GM23338 (cell line): ENCODE measurements at regions not wholly inside any gene's neighbourhood (a gene's known extent, or its start where the extent isn't known, plus 50 kb on each side); places are given as distances from the start of the nearest gene placed in this dataset.

Source experiments
- ATAC-seq: fragments of 200-7000 bp; cut with Tn5 transposase; 3 replicates; pipeline ENCODE4 v1.9.1; 2020
- DNase-seq: peaks from one replicate; pipeline ENCODE4 v3.0.0-alpha.2; 2015; ENCODE audit warnings: low spot score
- H2AFZ ChIP-seq: fragments of 200-600 bp; sonication (generic); 2 replicates; pipeline ENCODE4 v1.8.0; 2016; ENCODE audit warnings: antibody characterized with exemption, mild to moderate bottlenecking, moderate library complexity
- H3F3A ChIP-seq: fragments of 200-600 bp; sonication (generic); replicated peaks from 2 replicates; pipeline ENCODE4 v1.8.0; 2017; ENCODE audit warnings: antibody characterized with exemption, mixed run types, low read depth
- H3K27ac ChIP-seq: fragments of 200-600 bp; sonication (generic); 2 replicates; pipeline ENCODE4 v1.6.1; 2016; ENCODE audit warnings: low read depth
- H3K27me3 ChIP-seq: fragments of 200-600 bp; sonication (generic); 2 replicates; pipeline ENCODE4 v1.8.0; 2016; ENCODE audit warnings: mild to moderate bottlenecking, mixed run types, moderate library complexity; ENCODE audit not compliant: insufficient read depth
- H3K36me3 ChIP-seq: fragments of 200-600 bp; sonication (generic); 2 replicates; pipeline ENCODE4 v1.8.0; 2016; ENCODE audit warnings: mild to moderate bottlenecking; ENCODE audit not compliant: insufficient read depth
- H3K4me1 ChIP-seq: fragments of 200-600 bp; sonication (generic); 2 replicates; pipeline ENCODE4 v1.8.0; 2016; ENCODE audit warnings: mild to moderate bottlenecking, moderate library complexity; ENCODE audit not compliant: insufficient read depth
- H3K4me2 ChIP-seq: fragments of 200-600 bp; sonication (generic); 2 replicates; pipeline ENCODE4 v1.7.1; 2017; ENCODE audit warnings: mixed run types
- H3K4me3 ChIP-seq: fragments of 200-600 bp; sonication (generic); 2 replicates; pipeline ENCODE4 v1.6.1; 2016; ENCODE audit warnings: mixed run types
- H3K79me2 ChIP-seq: fragments of 200-600 bp; sonication (generic); replicated peaks from 2 replicates; pipeline ENCODE4 v1.8.0; 2017; ENCODE audit warnings: mild to moderate bottlenecking; ENCODE audit not compliant: insufficient read depth
- H3K9me2 ChIP-seq: fragments of 200-600 bp; sonication (generic); 2 replicates; pipeline ENCODE4 v1.8.0; 2017; ENCODE audit not compliant: insufficient read depth
- H4K20me1 ChIP-seq: fragments of 200-600 bp; sonication (generic); replicated peaks from 2 replicates; pipeline ENCODE4 v1.8.0; 2017; ENCODE audit warnings: mild to moderate bottlenecking; ENCODE audit not compliant: insufficient read depth
- H3K27ac Mint-ChIP-seq: 2 replicates; pipeline ENCODE4 v1.8.0; 2020; ENCODE audit warnings: inconsistent platforms, mild to moderate bottlenecking, moderate library complexity, mixed read lengths
- H3K27me3 Mint-ChIP-seq: 3 replicates; pipeline ENCODE4 v1.8.0; 2022; ENCODE audit warnings: low read depth, mild to moderate bottlenecking, moderate library complexity, mixed read lengths, inconsistent platforms; ENCODE audit not compliant: insufficient read depth, poor library complexity
- H3K36me3 Mint-ChIP-seq: 3 replicates; pipeline ENCODE4 v1.8.0; 2021; ENCODE audit warnings: low read depth, mild to moderate bottlenecking, inconsistent platforms, moderate library complexity, mixed read lengths
- H3K4me1 Mint-ChIP-seq: 3 replicates; pipeline ENCODE4 v1.8.0; 2020; ENCODE audit warnings: mild to moderate bottlenecking, inconsistent platforms, mixed read lengths
- H3K4me3 Mint-ChIP-seq: 3 replicates; pipeline ENCODE4 v1.8.0; 2021; ENCODE audit warnings: moderate library complexity, mild to moderate bottlenecking, inconsistent platforms, mixed read lengths
- H3K9me3 Mint-ChIP-seq: 3 replicates; pipeline ENCODE4 v1.8.0; 2020; ENCODE audit warnings: moderate library complexity, mild to moderate bottlenecking, inconsistent platforms, mixed read lengths
- CREB1 ChIP-seq: fragments of 250-450 bp; sonication (Bioruptor Pico); IDR thresholded peaks from 2 replicates; pipeline ENCODE4 v1.5.0; 2020; ENCODE audit warnings: low read depth, mild to moderate bottlenecking, moderate library complexity
- CTCF ChIP-seq, 2 experiments: fragments of 200-600 bp in 1 of 2; sonication (generic) in 1 of 2; conservative IDR thresholded peaks; 2 replicates each; pipeline versions ENCODE4 v1.5.1 to v1.6.1; 2016 to 2017; ENCODE audit warnings: antibody characterized with exemption in 2 of 2, low read depth in 2 of 2, mild to moderate bottlenecking in 2 of 2, moderate library complexity in 1 of 2
- ETS1 ChIP-seq: IDR thresholded peaks from 2 replicates; pipeline ENCODE4 v1.6.1; 2016; ENCODE audit warnings: antibody characterized with exemption
- EZH2phosphoT487 ChIP-seq: fragments of 200-600 bp; sonication (generic); IDR thresholded peaks from one replicate; pipeline ENCODE4 v1.8.1; 2018; ENCODE audit warnings: antibody characterized with exemption; ENCODE audit not compliant: unreplicated experiment
- NANOG ChIP-seq: IDR thresholded peaks from 2 replicates; pipeline ENCODE4 v1.6.1; 2016; ENCODE audit warnings: antibody characterized with exemption, borderline replicate concordance
- POLR2AphosphoS5 ChIP-seq: IDR thresholded peaks from 2 replicates; pipeline ENCODE4 v1.6.1; 2016; ENCODE audit warnings: antibody characterized with exemption, low read depth
- STAT1 ChIP-seq: IDR thresholded peaks from one replicate; pipeline ENCODE4 v1.6.1; 2016; ENCODE audit warnings: antibody characterized with exemption; ENCODE audit not compliant: unreplicated experiment
- ZNF114 ChIP-seq: fragments of 250-450 bp; sonication (Bioruptor Pico); IDR thresholded peaks from 2 replicates; pipeline ENCODE4 v1.5.0; 2020; ENCODE audit warnings: mild to moderate bottlenecking, moderate library complexity
- ZNF331 ChIP-seq: fragments of 250-450 bp; sonication (Bioruptor Pico); IDR thresholded peaks from 2 replicates; pipeline ENCODE4 v1.5.0; 2020; ENCODE audit warnings: low read depth, mild to moderate bottlenecking, moderate library complexity
- ZNF462 ChIP-seq: fragments of 250-450 bp; sonication (Bioruptor Pico); IDR thresholded peaks from 2 replicates; pipeline ENCODE4 v1.5.0; 2020; ENCODE audit warnings: mild to moderate bottlenecking, moderate library complexity

GRCh38 chr5:129400395-129400983 lies 59.6 kb upstream of the ADAMTS19 start:
- Histone ChIP-seq H2AFZ (no peak overlapping the region), H3K79me2 (no peaks in the 10 kb centered on the region), H3K27ac (no peak overlapping the region), H3K27me3 (no peaks in the 10 kb centered on the region), H4K20me1 (no peaks in the 10 kb centered on the region), H3K4me1 (peaks cover 34% of the 10 kb centered on the region), H3K9me2 (no peaks in the 10 kb centered on the region), H3F3A (no peaks in the 10 kb centered on the region), H3K4me3 (no peak overlapping the region), H3K36me3 (no peaks in the 10 kb centered on the region), H3K4me2 (no peak overlapping the region)
- Mint-ChIP-seq H3K27me3 (peaks cover 7% of the 10 kb centered on the region), H3K4me3 (no peak overlapping the region), H3K4me1 (peaks cover 44% of the 10 kb centered on the region), H3K9me3 (peaks cover 15% of the 10 kb centered on the region), H3K36me3 (peaks cover 16% of the 10 kb centered on the region), H3K27ac (no peak overlapping the region)
- DNase-seq (no peak), ATAC-seq (no peak)
- TF ChIP-seq ZNF114 (no peak), CREB1 (CRISPR knock-in tag) (no peak), EZH2phosphoT487 (no peak), CTCF (conservative IDR thresholded peaks at IDR 0.05; ENCODE audit: low read depth in 2 of 2) (peak in 1 of 2 experiments; percentile 27; a peak in 1 of 4 replicates), STAT1 (no peak)

- Mint-ChIP-seq H3K36me3 (no peaks in the 10 kb centered on the region), H3K27ac (no peak overlapping the region), H3K27me3 (peaks cover 2% of the 10 kb centered on the region), H3K4me3 (no peak overlapping the region), H3K9me3 (no peaks in the 10 kb centered on the region), H3K4me1 (peaks cover 12% of the 10 kb centered on the region)
- Histone ChIP-seq H3K4me2 (no peak overlapping the region), H4K20me1 (no peaks in the 10 kb centered on the region), H3K36me3 (no peaks in the 10 kb centered on the region), H3K4me1 (peaks cover under 1% of the 10 kb centered on the region; the same call in 1 of the 2 replicates), H3K79me2 (no peaks in the 10 kb centered on the region), H3K27ac (no peak overlapping the region), H2AFZ (no peak overlapping the region), H3F3A (no peaks in the 10 kb centered on the region), H3K27me3 (no peaks in the 10 kb centered on the region), H3K9me2 (no peaks in the 10 kb centered on the region), H3K4me3 (no peak overlapping the region)
- TF ChIP-seq ETS1 (no peak), POLR2AphosphoS5 (no peak), STAT1 (no peak), ZNF462 (CRISPR knock-in tag) (no peak), ZNF331 (CRISPR knock-in tag) (no peak), EZH2phosphoT487 (no peak), NANOG (no peak), CREB1 (CRISPR knock-in tag) (no peak)
- no peak for DNase-seq
- no peak for ATAC-seq
Observed at GRCh38 chr5:129405222-129405621, 54.9 kb upstream of the ADAMTS19 start.
